Uterus (tissue), 3 donors: ENCODE measurements at regions not wholly inside any gene's neighbourhood (a gene's known extent, or its start where the extent isn't known, plus 50 kb on each side); places are given as distances from the start of the nearest gene placed in this dataset.

ENCODE experiments used
- DNase-seq, 2 donors: peaks; one replicate each; pipeline ENCODE4 v3.0.0-alpha.2; 2019 to 2020
- H3K27ac ChIP-seq, 2 donors: fragments of 200-600 bp; sonication (generic); 1 replicate in 1 of 2; 2 replicates in 1 of 2; pipeline ENCODE4 v1.5.1; 2016 to 2018
- H3K27me3 ChIP-seq, 2 donors: fragments of 200-600 bp; sonication (generic); one replicate each; pipeline ENCODE4 v1.5.1; 2018 to 2019; ENCODE audit warnings: control low read depth in 1 of 2
- H3K36me3 ChIP-seq, 2 donors: fragments of 200-600 bp; sonication (generic); one replicate each; pipeline ENCODE4 v1.5.1; 2019; ENCODE audit warnings: control low read depth in 1 of 2
- H3K4me1 ChIP-seq, 2 donors: fragments of 200-600 bp; sonication (generic); one replicate each; pipeline ENCODE4 v1.5.1; 2018 to 2019; ENCODE audit warnings: control low read depth in 1 of 2
- H3K4me3 ChIP-seq, 2 donors: fragments of 200-600 bp; sonication (generic); 1 replicate in 1 of 2; 2 replicates in 1 of 2; pipeline ENCODE4 v1.5.1; 2018 to 2019; ENCODE audit warnings: mild to moderate bottlenecking in 1 of 2
- H3K9me3 ChIP-seq, 2 donors: fragments of 200-600 bp; sonication (generic); one replicate each; pipeline ENCODE4 v1.5.1; 2019; ENCODE audit warnings: control low read depth in 1 of 2
- POLR2A ChIP-seq, 2 donors: fragments of 450-650 bp; IDR thresholded peaks; one replicate each; pipeline ENCODE4 v1.6.1; 2016; ENCODE audit warnings: antibody characterized with exemption in 2 of 2, mild to moderate bottlenecking in 1 of 2, moderate library complexity in 1 of 2
- intact Hi-C: fragments of 100-400 bp; cut with DNase I; formaldehyde crosslinking; loops from one replicate; pipeline ENCODE4 v1.15.1; 2023; ENCODE audit warnings: low total_unique reads
- TF ChIP-seq, protein P1 (sequence below), 4 experiments: fragments of 200-600 bp in 2 of 4; fragments of 450-650 bp in 2 of 4; sonication (generic) in 2 of 4; IDR thresholded peaks; one replicate each; pipeline ENCODE4 v1.5.1; 2016 to 2019; ENCODE audit warnings: antibody characterized with exemption in 4 of 4, mild to moderate bottlenecking in 2 of 4, moderate library complexity in 1 of 4
- donor health status: DM: yes; HTN: yes; CAD: no.

DNA sequence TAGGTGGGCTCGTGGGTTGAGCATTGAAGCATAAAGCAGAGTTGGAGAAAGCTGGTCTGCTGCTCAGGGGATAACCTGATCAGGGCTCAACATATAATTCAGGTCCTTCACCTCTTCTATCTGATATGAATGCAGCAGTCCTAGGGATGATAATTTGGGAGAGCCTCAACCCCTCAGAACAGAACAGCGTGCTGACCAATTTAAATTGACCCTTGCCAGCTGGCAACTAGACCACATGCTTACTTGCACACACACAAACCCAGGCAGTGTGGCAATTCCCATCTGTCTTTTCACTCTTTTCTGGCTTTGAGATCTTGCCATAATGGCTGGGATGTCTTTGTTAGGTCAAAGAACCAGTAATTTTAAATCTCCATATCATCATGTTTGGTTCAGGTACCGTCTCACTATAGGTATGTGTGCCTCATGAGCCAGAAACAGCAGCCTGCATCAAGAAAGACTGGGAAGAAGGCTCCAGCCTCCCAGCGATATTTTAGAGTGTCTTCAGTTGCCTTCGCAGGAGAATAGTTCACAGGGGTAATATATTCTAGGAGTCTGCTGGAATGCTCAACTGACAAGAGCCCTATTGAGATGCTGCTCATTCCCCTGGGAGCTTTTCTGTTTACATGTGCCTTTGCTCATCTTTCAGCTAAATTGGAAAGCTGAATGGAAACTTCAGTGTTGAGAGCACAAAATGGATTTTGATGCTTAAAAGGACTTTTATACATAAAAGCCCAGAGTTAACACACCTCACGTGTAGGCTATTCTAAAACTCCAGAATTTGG lies 497.6 kb downstream of the RASEF start:
- intact Hi-C loops, result no loop called here
- TF ChIP-seq, protein P1, sequence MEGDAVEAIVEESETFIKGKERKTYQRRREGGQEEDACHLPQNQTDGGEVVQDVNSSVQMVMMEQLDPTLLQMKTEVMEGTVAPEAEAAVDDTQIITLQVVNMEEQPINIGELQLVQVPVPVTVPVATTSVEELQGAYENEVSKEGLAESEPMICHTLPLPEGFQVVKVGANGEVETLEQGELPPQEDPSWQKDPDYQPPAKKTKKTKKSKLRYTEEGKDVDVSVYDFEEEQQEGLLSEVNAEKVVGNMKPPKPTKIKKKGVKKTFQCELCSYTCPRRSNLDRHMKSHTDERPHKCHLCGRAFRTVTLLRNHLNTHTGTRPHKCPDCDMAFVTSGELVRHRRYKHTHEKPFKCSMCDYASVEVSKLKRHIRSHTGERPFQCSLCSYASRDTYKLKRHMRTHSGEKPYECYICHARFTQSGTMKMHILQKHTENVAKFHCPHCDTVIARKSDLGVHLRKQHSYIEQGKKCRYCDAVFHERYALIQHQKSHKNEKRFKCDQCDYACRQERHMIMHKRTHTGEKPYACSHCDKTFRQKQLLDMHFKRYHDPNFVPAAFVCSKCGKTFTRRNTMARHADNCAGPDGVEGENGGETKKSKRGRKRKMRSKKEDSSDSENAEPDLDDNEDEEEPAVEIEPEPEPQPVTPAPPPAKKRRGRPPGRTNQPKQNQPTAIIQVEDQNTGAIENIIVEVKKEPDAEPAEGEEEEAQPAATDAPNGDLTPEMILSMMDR (IDR thresholded peaks at IDR 0.05), result no peak
- no peak for TF ChIP-seq POLR2A (IDR thresholded peaks at IDR 0.05)

DNA sequence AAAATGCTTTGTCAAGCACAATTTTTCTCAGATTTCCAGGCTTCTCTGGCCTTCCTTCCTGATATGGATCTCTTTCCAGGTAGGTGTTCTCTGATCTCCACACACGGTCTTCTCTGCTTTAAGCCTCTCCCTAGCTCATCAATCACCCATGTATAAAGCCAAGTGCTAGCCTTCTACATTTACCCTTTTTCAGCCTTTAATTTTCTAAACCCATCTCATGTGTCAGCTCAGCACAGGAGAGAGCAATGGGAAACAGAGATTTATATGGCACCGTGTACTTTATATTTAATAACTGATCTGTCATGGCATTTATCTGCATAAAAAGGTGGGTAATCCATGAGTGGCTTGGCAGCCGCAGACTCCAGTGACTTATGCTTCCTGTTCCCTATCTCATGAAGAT lies 495.0 kb downstream of the RASEF start:
- no peak overlapping the region for H3K4me3 ChIP-seq
- intact Hi-C loops, result no loop called here
- TF ChIP-seq POLR2A (IDR thresholded peaks at IDR 0.05), result no peak
- TF ChIP-seq, protein P1 (IDR thresholded peaks at IDR 0.05), result no peak
- H3K4me1 ChIP-seq, result peaks cover 0 to 3% of the 10 kb centered on the region in 2 donors
- no peaks in the 10 kb centered on the region for H3K27me3 ChIP-seq
- no peak for DNase-seq
- H3K27ac ChIP-seq, result no peak overlapping the region
- no peaks in the 10 kb centered on the region for H3K36me3 ChIP-seq
- no peaks in the 10 kb centered on the region for H3K9me3 ChIP-seq

More for the DNA sequence above, 497.6 kb downstream of the RASEF start:
- DNase-seq, result no peak
- no peaks in the 10 kb centered on the region for H3K36me3 ChIP-seq
- H3K27ac ChIP-seq, result no peak overlapping the region
- no peaks in the 10 kb centered on the region for H3K27me3 ChIP-seq
- H3K9me3 ChIP-seq, result no peaks in the 10 kb centered on the region
- H3K4me3 ChIP-seq, result no peak overlapping the region
- peaks cover 0 to 3% of the 10 kb centered on the region in 2 donors for H3K4me1 ChIP-seq

DNA sequence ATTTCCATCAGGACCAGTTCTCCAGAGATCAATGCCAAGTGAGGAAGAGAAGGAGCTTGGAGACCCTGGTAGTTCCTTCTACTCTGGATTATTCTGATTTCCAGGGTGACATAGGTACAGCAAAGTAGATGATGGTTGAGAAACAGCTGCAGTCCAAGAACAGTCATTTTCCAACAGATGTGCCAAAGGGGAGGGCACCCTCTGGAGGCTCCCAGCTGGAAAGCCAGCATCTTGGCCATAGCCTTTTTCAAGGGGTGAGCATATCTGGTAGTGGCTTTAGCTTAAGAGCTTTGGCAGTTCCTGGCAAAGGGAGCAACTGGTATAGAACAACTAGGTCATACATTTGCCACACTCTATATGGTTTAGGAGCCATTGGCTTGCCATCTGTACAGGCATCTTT lies 492.7 kb downstream of the RASEF start:
- no peak for TF ChIP-seq POLR2A (IDR thresholded peaks at IDR 0.05)
- TF ChIP-seq, protein P1 (IDR thresholded peaks at IDR 0.05), result no peak
- intact Hi-C loops, result no loop called here

DNA sequence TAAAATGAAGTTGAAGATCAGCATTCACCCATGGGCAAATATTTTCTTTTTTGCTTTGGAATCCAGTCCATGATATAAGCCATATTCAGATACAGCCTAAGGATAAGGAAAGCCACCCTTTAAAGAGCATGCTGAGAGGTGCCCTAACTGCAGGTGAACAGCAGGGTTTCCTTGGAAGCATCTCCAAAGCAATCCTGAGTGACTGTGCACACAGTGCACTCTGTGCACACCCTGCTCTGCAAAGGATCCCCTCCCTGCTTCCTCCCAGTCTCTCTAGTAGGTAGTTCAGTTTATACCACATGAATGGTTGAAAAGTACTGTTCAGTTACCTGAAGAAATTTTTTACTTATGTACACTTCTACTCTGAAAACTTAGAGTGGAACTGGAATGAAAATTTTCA lies 491.4 kb downstream of the RASEF start:
- H3K27ac ChIP-seq, result no peak overlapping the region
- H3K9me3 ChIP-seq, result peaks cover 0 to 11% of the 10 kb centered on the region in 2 donors
- no peak overlapping the region for H3K4me3 ChIP-seq
- no peaks in the 10 kb centered on the region for H3K36me3 ChIP-seq
- intact Hi-C loops, result no loop called here
- no peak for TF ChIP-seq POLR2A (IDR thresholded peaks at IDR 0.05)
- TF ChIP-seq, protein P1 (IDR thresholded peaks at IDR 0.05), result no peak
- no peak for DNase-seq
- no peaks in the 10 kb centered on the region for H3K4me1 ChIP-seq
- H3K27me3 ChIP-seq, result no peaks in the 10 kb centered on the region

More for the DNA sequence above, 492.7 kb downstream of the RASEF start:
- H3K36me3 ChIP-seq, result no peaks in the 10 kb centered on the region
- DNase-seq, result no peak
- H3K27me3 ChIP-seq, result no peaks in the 10 kb centered on the region
- peaks cover 0 to 9% of the 10 kb centered on the region in 2 donors for H3K9me3 ChIP-seq
- H3K4me1 ChIP-seq, result peaks cover 0 to 3% of the 10 kb centered on the region in 2 donors
- no peak overlapping the region for H3K4me3 ChIP-seq
- no peak overlapping the region for H3K27ac ChIP-seq

DNA sequence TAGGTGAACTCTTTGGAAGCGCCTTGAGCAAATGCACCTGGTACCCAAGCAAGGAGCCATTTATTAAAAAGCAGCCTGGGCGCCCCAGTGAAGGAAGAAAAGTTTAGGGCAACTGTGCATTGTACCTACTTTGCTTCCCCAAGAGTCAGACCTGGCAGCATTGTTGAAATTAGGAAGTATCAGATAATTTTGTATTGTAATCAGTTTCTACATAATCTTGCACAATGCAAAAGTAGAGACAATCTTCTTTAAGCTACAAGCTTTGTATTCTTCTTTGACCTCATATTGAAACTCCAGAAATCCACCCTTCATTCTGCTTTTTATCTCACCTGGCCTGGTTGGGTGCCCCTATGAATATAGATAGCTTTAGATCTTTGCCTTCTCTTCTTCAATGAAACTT lies 490.8 kb downstream of the RASEF start:
- DNase-seq, result no peak
- TF ChIP-seq POLR2A (IDR thresholded peaks at IDR 0.05), result no peak
- TF ChIP-seq, protein P1 (IDR thresholded peaks at IDR 0.05), result no peak
- no peak overlapping the region for H3K4me3 ChIP-seq
- no peaks in the 10 kb centered on the region for H3K4me1 ChIP-seq
- H3K27me3 ChIP-seq, result no peaks in the 10 kb centered on the region
- H3K9me3 ChIP-seq, result peaks cover 0 to 11% of the 10 kb centered on the region in 2 donors
- no peak overlapping the region for H3K27ac ChIP-seq
- H3K36me3 ChIP-seq, result no peaks in the 10 kb centered on the region
- intact Hi-C loops, result no loop called here
